GM21423 (cell line): ENCODE measurements at regions not wholly inside any gene's neighbourhood (a gene's known extent, or its start where the extent isn't known, plus 50 kb on each side); places are given as distances from the start of the nearest gene placed in this dataset.
"Not testable (repeated sequence)": the region's sequence is repeated elsewhere in the genome, so short reads cannot be mapped to it uniquely, and the experiment has no call there.

Source experiments
- ATAC-seq: cut with Tn5 transposase; IDR thresholded peaks from one replicate; pipeline ENCODE4 v1.9.1; 2021; ENCODE audit warnings: mild to moderate bottlenecking, moderate library complexity; ENCODE audit not compliant: unreplicated experiment

GRCh38 chr20:48008850-48009515 lies 223.7 kb upstream of the SULF2 start:
- no peak for ATAC-seq

- ATAC-seq = no peak
Observed at GRCh38 chr20:48007351-48007750, 222.1 kb upstream of the SULF2 start.

GRCh38 chr20:48006036-48006833 lies 221.0 kb upstream of the SULF2 start:
- no peak for ATAC-seq

- no peak for ATAC-seq
Observed at GRCh38 chr20:48003021-48003420, 217.7 kb upstream of the SULF2 start.

DNA sequence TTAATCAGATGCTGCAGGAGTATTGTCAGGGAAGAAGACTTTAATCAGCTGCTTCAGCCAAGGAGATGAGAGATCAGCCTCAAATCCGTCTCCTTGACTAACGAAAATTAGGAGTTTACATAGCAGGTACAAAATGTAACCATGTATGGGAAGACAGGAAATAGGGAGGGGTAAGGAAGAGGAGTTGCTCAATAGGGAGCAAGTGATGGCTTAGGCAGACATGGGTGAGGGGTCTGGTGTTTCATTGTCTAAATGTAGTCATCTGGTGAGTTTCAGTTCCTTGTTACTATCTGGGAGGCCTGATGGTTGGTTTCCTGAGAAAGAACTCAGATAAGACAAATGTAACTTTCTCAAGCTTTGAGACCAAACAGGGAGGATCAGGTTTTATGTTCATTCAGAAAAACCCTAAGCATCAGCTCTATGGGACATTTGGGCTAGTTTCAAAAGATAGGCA lies 217.3 kb upstream of the SULF2 start:
- peak; percentile 86 for ATAC-seq

- no peak for ATAC-seq
Observed at GRCh38 chr20:47999166-47999565, 213.9 kb upstream of the SULF2 start.

GRCh38 chr20:47998736-47999135 lies 213.5 kb upstream of the SULF2 start:
- ATAC-seq = no peak

DNA sequence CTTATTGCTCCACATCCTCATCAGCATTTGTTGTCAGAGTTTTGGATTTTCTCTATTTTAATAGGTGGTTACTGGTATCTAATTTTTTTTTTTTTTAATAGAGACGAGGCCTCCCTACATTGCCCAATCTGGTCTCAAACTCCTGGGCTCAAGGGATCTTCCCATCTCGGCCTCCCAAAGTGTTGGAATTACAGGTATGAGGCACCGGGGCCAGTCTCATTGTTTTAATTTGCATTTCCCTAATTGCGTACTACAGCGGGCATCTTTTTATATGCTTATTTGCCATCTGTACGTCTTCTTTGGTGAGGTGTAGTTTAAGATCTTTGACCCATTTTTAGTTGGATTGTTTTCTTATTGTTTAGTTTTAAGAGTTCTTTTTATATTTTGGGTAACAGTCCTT lies 210.4 kb upstream of the SULF2 start:
- ATAC-seq = no peak

GRCh38 chr20:47993817-47994216 lies 208.5 kb upstream of the SULF2 start:
- no peak for ATAC-seq

DNA sequence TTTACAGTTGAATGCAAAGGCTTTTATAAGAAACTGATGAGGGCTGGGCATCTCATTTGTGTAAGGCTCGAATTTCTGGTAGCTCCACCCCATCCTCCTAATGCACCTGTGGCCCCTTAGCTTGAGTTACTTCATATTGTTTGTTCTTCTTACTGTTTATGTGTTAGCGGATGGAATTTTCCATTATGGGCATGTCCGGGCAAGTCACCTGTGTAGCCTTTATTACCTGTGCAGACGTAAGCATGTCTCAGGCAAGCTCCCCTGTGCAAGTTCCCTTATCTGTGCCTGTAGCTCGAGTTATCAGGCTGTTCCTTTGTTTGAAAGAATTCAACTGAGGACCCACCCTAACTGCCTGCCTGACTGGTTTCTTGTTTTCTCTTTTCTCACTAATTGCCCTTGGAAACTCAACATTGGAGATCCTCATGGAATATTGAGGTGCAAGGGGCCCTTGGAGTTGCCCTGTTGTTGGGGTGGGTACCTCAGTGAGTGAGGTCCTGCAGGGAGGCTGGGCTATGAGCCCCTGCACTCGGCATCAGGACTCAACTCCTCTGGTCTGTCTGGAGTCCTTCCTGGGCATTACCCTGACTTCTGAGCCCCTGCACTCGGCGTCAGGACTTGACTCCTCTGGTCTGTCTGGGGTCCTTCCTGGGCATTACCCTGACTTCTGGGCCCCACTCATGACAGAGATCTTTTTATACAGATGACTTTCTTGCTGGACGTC lies 207.9 kb upstream of the SULF2 start:
- no peak for ATAC-seq

GRCh38 chr20:47991875-47992488 lies 206.7 kb upstream of the SULF2 start:
- no peak for ATAC-seq

- ATAC-seq = no peak
Observed at GRCh38 chr20:47990507-47991150, 205.3 kb upstream of the SULF2 start.

DNA sequence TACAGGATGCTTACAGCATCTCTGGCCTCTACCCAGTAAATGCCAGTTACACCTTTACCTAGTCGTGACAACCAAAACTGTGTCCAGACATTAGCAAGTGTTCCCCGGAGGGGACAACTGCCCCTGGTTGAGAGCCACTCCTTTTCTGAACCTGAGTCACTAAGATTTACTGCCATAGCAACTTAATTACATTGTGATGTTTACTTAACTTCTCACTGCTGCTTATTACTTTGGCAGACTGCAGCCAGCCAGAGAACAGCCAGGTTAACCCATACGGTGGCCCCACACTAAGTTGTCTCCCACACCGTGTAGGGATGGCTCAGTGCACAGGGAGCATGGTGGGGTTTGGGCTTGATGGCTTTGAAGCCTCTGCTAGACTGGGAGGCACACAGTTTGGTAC lies 204.7 kb upstream of the SULF2 start:
- ATAC-seq = no peak

DNA sequence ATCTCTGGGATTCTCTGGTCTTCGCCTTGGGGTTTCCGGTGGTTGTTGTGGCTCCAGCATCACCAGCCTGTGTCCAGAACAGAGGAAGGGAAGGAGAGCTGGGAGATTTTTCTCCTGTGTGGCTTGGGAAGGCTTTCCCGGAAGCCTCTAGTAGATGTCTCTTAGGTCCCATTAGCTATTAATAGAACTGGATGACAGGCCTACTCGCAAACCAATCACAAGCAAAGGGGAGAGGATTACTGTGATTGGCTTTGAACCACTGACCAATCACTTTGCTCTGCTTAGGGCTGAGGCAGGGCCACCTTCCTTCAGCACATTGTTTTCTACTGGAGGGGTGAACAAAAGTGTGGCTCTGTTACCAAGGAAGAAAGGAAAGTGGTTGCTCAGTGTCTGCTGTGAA lies 203.4 kb upstream of the SULF2 start:
- no peak for ATAC-seq

GRCh38 chr20:47985092-47985850 lies 200.0 kb upstream of the SULF2 start:
- no peak for ATAC-seq

DNA sequence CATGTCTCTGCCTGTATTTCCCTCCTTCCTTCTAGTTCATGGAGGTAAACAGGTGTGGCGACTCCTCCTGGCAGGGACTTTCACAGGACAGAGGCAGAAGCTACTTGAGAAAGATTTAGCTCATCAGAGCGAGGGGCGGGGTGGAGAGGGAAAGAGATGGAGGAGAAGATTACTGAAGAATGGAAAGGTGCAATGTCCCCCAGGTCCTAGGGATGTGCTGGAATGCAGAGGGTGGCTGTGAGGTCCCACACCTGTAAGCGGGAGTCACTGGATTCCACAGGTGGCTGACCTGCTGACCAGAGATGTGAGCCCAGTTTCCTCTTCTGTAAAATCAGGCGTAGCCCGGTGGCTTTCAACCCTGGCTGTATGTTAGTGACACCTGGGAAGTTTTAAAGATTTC lies 199.2 kb upstream of the SULF2 start:
- ATAC-seq = no peak

DNA sequence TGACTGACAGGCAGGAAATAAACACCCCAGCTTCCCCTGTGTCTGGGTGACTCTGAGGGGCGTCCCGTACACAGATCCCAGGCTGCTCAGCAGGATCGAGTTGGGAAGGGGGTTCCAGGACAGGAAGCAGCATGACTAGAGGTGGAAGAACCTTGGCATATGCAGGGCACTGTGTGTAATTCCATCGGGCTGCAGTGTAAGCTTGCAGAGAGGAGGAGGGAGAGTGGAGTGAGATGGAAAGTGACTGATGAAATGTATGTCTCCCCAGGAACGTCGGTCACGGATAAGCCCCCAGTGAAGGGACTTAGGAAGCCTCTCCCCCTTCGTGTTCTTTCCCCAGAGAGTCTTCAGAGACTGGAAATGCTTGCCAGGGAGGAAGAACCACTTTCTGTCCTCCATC lies 198.4 kb upstream of the SULF2 start:
- ATAC-seq = not testable (repeated sequence)

DNA sequence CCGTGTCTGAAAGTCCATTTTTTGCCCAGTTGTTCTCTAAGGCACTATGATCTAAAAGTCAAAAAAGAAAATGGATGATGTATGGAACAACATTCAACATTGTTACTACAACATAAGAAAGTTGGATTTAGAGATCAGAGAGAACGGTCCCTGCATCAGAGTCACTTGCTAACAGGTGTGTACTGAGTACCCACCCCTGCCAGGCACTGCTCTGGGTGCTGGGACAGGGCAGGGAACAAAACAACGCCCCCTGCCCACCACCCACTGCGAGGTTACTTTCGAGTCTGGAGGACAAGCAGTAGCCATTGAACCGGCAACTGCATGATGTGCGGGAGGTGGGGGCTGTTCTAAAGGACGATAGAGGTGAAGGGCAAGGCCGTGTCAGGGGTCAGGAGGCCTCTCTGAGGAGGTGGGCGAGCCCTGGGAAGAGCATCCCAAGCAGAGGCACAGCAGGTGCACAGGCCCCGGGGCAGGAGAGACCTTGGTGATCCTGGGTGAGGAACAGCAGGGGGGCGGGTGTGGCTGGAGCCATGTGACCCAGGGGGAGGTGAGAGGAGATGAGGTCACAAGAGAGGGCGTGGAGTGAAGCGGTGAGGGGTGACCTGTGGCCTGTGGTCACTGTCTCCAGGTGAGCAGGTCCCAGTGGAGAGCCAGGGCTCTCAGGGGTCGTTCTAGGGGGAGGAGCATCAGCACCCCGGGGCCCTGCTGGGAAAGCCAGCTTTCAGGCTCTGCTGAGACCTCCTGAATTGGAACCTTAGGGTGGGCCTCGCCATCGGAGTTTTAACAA lies 197.5 kb upstream of the SULF2 start:
- no peak for ATAC-seq

DNA sequence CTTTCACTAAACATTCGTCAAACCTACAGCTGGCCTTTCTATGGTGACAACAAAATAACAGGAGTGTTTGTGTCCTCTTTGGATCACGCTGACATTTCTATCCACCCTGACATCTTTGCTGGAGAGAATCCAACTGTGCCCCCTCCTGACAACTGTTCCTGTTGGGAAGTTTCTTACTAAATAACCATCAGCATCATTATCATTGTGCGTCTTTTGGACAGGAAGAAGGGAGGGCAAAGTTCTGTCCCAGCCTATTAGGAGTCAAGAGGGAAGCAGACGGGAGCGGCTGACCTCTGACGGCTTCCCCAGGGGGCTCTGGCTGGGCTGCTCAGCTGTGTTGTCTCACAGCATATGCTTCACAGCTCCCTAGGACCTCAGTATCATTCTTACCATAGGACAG lies 195.9 kb upstream of the SULF2 start:
- ATAC-seq = no peak
